Ectodermal cell (in vitro differentiated cells): ENCODE measurements at regions not wholly inside any gene's neighbourhood (a gene's known extent, or its start where the extent isn't known, plus 50 kb on each side); places are given as distances from the start of the nearest gene placed in this dataset.

Experiments
- H3K27ac ChIP-seq: 2 replicates; pipeline ENCODE4 v1.7.0; 2013; ENCODE audit warnings: mild to moderate bottlenecking, low read depth, low read length; ENCODE audit not compliant: insufficient read depth, poor library complexity, severe bottlenecking
- H3K27me3 ChIP-seq: 2 replicates; pipeline ENCODE4 v1.7.0; 2013; ENCODE audit warnings: mild to moderate bottlenecking, low read length; ENCODE audit not compliant: insufficient read depth, control insufficient read depth, poor library complexity, severe bottlenecking
- H3K36me3 ChIP-seq: one replicate; pipeline ENCODE4 v1.7.0; 2013; ENCODE audit warnings: low read length; ENCODE audit not compliant: control insufficient read depth, insufficient read depth
- H3K4me1 ChIP-seq: one replicate; pipeline ENCODE4 v1.7.0; 2013; ENCODE audit warnings: low read length; ENCODE audit not compliant: control insufficient read depth, insufficient read depth
- H3K4me3 ChIP-seq: 2 replicates; pipeline ENCODE4 v1.7.0; 2013; ENCODE audit warnings: low read depth, low read length, control low read depth; ENCODE audit not compliant: insufficient read depth
- H3K9me3 ChIP-seq: 2 replicates; pipeline ENCODE4 v1.7.0; 2013; ENCODE audit warnings: mild to moderate bottlenecking, low read length, moderate library complexity; ENCODE audit not compliant: control insufficient read depth
- WGBS, 2 experiments: methylation state at CpG; one replicate each; pipeline ENCODE4 v1.1.7; 2013; ENCODE audit warnings: missing lambda C conversion rate in 2 of 2; 5-methylcytosine and 5-hydroxymethylcytosine counted together

DNA sequence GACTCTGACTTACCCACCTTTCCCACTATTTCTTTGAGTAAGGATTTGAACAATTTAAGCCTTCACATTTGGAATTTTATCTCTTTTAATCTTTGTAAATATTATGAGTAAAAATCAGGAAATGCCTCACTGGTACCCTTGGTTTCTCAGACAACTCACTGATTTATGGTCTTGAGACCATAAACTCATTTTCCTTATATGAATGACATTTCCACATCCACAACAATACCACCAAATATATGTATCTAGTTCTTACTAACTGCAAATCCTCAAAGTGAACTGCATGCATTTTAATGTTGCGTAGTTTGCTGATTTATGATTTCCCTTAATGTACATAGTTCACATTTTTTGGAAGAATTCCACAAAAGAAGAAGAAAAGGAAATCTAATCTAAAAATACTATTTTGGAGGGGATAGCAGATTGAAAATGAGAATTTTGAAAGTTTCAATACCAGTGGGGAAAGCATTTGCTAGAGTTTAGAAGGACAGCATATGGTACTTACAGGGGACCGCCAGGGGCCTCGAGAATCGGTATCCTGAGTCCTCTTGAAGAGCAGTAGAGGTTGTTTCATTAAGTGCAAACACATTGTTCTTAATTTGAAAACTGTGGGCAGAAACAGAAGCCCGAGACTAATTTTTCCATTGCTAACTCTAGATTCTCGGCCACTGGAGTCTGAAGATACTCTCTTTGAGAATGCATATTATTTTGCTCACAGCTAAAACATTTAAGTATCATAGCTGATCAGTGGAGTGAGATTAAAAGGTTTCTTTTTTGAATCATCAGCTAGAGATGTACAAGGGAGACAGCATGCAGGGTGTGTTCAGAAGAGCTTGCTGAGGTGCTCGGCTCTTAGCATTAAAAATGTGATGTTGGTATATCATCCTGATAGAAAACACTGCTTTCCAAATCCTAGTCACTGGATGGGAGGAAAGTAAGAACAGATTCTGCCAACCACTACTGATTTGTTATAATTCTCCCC is 964.0 kb downstream of the GATA3 start:
- Histone ChIP-seq H3K4me1 (no peaks in the 10 kb centered on the region), H3K9me3 (no peaks in the 10 kb centered on the region), H3K27me3 (no peaks in the 10 kb centered on the region), H3K36me3 (no peaks in the 10 kb centered on the region), H3K27ac (no peak overlapping the region), H3K4me3 (no peak overlapping the region)
- 92 to 93% methylated on average over 6 to 7 of the region's 7 CpGs for WGBS, 2 experiments

DNA sequence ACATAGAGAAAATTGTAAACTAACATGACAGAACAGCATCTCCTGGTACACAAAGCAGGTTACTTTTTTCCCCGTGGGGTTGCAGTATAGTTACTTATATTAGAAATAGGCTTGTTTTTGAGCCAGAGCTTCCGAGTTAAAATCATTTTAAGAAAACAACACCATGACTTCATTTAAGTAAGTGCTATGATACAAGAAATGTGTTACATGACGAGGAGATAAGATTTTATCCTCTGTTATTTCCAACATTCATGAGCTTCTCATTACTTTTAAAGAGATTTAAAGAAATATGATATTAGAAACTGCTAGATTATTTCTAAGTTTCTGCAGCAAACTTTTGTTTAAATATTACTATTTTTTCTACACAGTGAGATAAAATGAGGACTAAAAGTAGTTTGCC is 968.7 kb downstream of the GATA3 start:
- no peaks in the 10 kb centered on the region for H3K9me3 ChIP-seq
- H3K4me1 ChIP-seq = no peaks in the 10 kb centered on the region
- no peaks in the 10 kb centered on the region for H3K27me3 ChIP-seq
- H3K27ac ChIP-seq = no peak overlapping the region
- no peak overlapping the region for H3K4me3 ChIP-seq
- 90% methylated on average over 2 of the region's 3 CpGs; no CpG with 5 or more reads in 1 of the 2 experiments for WGBS, 2 experiments
- no peaks in the 10 kb centered on the region for H3K36me3 ChIP-seq

DNA sequence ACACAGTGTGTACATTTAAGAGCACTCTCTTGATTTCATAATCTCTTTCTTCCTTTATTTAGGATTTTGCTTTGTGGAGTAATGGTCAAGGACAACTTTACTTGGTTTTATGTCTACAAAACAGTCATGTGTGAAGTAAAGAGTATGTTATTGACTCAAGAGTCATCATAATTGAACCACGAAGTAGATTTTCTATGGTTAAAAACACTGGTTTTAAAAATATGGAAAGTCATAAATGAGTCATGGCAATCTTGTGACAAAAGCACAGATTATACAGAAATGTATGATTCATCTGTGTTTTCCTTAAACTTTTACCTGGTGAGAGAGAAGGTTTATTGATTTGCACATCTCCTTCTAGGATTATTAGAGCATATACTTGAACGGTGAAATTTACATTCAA is 969.7 kb downstream of the GATA3 start:
- Histone ChIP-seq H3K4me3 (no peak overlapping the region), H3K4me1 (no peaks in the 10 kb centered on the region), H3K9me3 (no peaks in the 10 kb centered on the region), H3K27ac (no peak overlapping the region), H3K36me3 (no peaks in the 10 kb centered on the region), H3K27me3 (no peaks in the 10 kb centered on the region)
- 100% methylated on average over 1 of the region's 2 CpGs for WGBS, 2 experiments

DNA sequence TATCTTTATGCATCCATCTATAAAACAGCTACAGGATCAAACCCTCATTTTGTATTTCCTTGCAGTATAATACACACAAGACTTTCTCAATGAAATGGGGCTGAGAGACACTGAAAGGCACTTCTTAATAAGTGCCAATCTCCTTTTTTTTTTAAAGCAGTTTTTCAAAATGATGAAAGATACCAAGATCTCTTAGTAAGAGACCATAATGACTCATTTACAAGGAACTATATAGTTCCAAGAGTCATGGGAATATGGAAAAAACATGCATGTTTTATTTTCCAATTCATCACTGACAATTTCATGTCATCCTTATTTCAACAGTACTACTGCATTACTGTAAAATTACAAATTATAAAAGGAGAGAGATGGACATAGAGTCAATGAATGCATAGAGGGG is 973.7 kb downstream of the GATA3 start:
- H3K9me3 ChIP-seq = no peaks in the 10 kb centered on the region

DNA sequence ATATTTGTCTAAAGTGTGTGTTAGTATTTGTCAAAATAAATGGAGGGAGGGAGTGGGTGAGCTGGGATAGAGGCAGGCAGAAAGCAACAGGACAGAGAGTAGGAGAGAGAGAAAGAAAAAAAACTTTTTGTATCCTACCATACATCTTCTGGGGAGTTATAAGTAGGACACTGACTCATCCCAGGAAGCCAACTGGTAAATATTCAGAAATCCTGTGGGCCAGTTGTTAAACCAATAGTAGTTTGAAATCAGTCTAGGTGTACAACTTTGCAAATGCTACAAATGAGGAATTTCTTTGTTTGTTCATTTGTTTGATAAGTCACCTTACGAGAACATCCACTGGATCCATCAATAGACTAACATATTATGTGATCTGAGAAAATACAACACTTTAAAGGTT is 980.9 kb downstream of the GATA3 start:
- WGBS, 2 experiments = 100% methylated on average over 1 of the region's 1 CpG; no CpG with 5 or more reads in 1 of the 2 experiments

More for the DNA sequence above, 973.7 kb downstream of the GATA3 start:
- Histone ChIP-seq H3K27ac (no peak overlapping the region), H3K4me1 (no peaks in the 10 kb centered on the region), H3K36me3 (no peaks in the 10 kb centered on the region), H3K27me3 (no peaks in the 10 kb centered on the region), H3K4me3 (no peak overlapping the region)

DNA sequence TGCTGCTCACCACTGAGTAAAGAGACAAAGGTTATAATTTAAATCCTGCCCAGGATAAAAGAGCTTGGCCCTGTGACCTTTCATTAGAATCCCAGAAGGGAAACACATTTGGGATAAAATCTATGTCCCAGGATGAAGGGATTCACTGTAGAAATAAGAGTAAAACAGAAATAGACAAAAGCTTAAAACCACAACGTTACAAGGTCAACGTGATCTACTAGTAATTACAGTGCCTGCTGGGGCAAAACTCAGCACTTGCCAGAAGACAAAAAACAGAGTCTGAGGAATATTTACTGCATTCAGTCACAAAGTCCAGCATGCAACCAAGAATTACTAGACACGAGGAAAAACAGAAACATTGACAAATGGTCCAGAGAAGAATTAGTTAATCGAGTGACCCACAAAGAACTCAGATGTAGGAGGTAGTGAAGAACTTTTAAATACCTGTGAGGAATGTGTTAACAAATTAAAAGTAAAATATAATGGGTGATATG is 982.3 kb downstream of the GATA3 start:
- Histone ChIP-seq H3K9me3 (no peaks in the 10 kb centered on the region), H3K27ac (no peak overlapping the region)
- 90 to 97% methylated on average over 4 of the region's 4 CpGs for WGBS, 2 experiments

More for the DNA sequence above, 980.9 kb downstream of the GATA3 start:
- Histone ChIP-seq H3K9me3 (no peaks in the 10 kb centered on the region), H3K27me3 (no peaks in the 10 kb centered on the region), H3K27ac (no peak overlapping the region), H3K36me3 (no peaks in the 10 kb centered on the region), H3K4me1 (no peaks in the 10 kb centered on the region), H3K4me3 (no peak overlapping the region)

DNA sequence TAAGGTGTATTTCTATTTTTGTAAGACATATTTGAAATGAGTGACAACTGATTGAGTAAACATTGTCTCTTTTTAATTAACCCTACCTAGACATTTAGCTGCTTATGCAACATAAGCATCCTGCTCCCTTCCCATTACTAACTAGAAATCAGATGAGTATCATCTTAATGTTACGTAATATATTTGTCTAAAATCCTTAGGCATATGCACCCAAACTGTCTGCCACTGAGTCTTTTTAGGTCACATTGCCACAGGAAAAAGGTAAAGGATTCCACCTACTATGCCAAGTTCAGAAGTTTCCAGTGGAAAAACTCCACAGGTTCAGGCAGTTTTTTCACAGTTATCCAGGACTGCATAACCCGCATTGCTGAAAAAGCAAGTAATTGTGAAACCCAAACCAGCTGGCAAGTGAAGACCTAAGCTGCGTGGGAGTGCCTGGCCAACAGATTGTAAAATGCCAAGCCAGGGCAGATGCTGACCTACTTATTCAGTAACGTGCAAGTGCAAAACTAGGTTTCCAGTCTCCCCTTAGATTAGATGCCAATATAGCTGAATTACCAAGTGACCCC is 983.7 kb downstream of the GATA3 start:
- Histone ChIP-seq H3K27ac (no peak overlapping the region), H3K36me3 (no peaks in the 10 kb centered on the region), H3K9me3 (no peaks in the 10 kb centered on the region), H3K27me3 (no peaks in the 10 kb centered on the region), H3K4me3 (no peak overlapping the region), H3K4me1 (no peaks in the 10 kb centered on the region)
- 91 to 93% methylated on average over 4 of the region's 4 CpGs for WGBS, 2 experiments

More for the DNA sequence above, 982.3 kb downstream of the GATA3 start:
- H3K27me3 ChIP-seq = no peaks in the 10 kb centered on the region
- H3K4me1 ChIP-seq = no peaks in the 10 kb centered on the region
- no peak overlapping the region for H3K4me3 ChIP-seq
- H3K36me3 ChIP-seq = no peaks in the 10 kb centered on the region

DNA sequence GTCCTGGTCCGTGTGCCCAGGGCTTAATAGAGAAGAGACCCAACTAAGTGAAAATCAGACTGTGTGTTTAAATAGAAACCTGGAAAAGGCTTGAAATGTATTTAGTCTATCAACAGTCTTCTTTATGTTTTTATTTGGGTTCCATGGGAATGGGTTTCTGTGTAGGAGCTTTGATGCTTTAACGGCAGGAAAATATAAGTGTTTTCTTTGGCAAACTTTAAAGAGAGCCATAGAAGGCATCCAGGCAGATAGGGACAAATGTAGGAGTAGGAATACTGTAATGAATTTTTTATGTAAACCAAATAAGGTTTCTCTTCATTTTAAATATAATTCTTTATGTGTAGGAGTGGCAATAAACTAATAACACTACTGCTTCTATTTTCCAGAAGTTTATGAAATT is 989.0 kb downstream of the GATA3 start:
- 93 to 98% methylated on average over 2 of the region's 2 CpGs for WGBS, 2 experiments
- H3K4me3 ChIP-seq = no peak overlapping the region

DNA sequence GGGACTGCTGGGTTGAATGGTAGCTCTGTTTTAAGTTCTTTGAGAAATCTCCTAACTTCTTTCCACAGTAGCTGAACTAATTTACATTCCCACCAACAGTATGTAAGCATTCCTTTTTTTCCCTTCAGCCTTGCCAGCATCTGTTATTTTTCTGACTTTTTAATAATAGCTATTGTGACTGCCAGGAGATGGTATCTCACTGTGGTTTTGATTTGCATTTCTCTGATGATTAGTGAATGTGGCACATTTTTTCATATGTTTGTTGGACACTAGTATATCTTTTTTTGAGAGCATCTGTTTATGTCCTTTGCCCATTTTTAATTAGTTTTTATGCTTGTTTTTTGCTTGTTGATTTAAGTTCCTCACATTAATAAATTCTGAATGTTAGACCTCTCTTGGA is 990.8 kb downstream of the GATA3 start:
- Histone ChIP-seq H3K4me3 (no peak overlapping the region), H3K36me3 (no peaks in the 10 kb centered on the region), H3K27me3 (no peaks in the 10 kb centered on the region), H3K9me3 (no peaks in the 10 kb centered on the region), H3K4me1 (no peaks in the 10 kb centered on the region), H3K27ac (no peak overlapping the region)

More for the DNA sequence above, 989.0 kb downstream of the GATA3 start:
- H3K9me3 ChIP-seq = no peaks in the 10 kb centered on the region
- H3K4me1 ChIP-seq = no peaks in the 10 kb centered on the region
- no peaks in the 10 kb centered on the region for H3K27me3 ChIP-seq
- no peak overlapping the region for H3K27ac ChIP-seq
- no peaks in the 10 kb centered on the region for H3K36me3 ChIP-seq

DNA sequence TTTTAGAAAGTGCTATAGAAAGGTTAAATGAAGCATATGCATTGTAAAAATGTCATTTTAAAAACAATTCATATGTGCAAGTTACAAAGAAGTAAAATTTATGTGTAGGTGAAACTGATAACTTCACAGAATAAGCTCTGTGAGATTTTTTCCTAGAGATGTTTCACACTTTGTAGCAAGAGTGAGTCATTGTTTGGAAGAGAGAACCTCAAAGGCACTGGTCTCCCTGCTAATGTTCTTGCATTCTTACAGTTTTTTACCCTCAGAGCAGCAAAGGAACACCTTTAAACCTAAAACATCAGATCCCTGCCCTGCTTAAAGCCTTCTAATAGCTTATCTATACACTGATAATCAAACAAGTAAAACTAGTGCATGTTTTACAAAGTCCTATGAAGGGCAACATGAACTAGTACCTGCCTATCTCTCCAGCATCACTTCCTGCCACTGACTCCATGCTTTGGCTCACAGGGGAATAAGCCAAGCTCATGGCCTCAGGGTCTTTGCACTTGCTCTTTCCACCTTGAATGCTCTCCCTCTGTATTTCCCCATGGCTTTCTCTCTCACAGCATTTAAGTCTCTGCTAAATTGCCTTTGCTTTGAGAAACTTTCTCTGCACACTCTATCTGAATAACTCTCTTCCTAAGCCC is 997.0 kb downstream of the GATA3 start:
- Histone ChIP-seq H3K9me3 (no peaks in the 10 kb centered on the region), H3K4me3 (no peak overlapping the region), H3K27me3 (no peaks in the 10 kb centered on the region), H3K27ac (no peak overlapping the region), H3K36me3 (no peaks in the 10 kb centered on the region), H3K4me1 (no peaks in the 10 kb centered on the region)
